Lower leg skin (tissue), 3 donors: ENCODE measurements at regions not wholly inside any gene's neighbourhood (a gene's known extent, or its start where the extent isn't known, plus 50 kb on each side); places are given as distances from the start of the nearest gene placed in this dataset.

Experiments
- CTCF ChIP-seq, 3 donors: fragments of 450-650 bp; IDR thresholded peaks; one replicate each; pipeline ENCODE4 v1.5.1; 2016; ENCODE audit warnings: antibody characterized with exemption in 3 of 3, mild to moderate bottlenecking in 3 of 3, moderate library complexity in 2 of 3
- POLR2A ChIP-seq, 2 donors: fragments of 450-650 bp; IDR thresholded peaks; one replicate each; pipeline ENCODE4 v1.6.1; 2016 to 2017; ENCODE audit warnings: antibody characterized with exemption in 2 of 2, mild to moderate bottlenecking in 1 of 2, moderate library complexity in 1 of 2

GRCh38 chr5:81860778-81861177 lies 109.9 kb upstream of the SSBP2 start:
- TF ChIP-seq CTCF (IDR thresholded peaks at IDR 0.05) (no peak), POLR2A (IDR thresholded peaks at IDR 0.05) (no peak)
